ENCODE measurements at regions not wholly inside any gene's neighbourhood (a gene's known extent, or its start where the extent isn't known, plus 50 kb on each side); places are given as distances from the start of the nearest gene placed in this dataset.

DNA sequence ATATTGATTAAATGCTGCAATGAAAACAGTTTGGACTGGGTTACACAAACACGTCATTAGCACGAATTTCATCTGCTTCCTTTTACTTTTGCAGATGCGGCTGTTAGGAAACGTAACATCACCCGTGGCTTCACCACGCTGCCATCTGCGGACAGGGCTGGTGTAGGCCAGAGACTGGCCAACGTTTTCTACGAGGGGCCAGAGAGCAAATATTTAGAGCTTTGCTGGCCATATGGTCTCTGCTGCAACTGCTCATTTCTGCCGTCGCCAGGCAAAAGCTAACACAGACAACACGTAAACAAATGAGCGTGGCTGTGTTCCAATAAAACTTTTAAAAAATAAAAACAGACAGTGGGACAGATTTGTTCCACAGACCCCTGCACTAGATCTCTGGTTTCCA lies 96.6 kb downstream of the ENGASE start:
- H3K4me3 ChIP-seq (ENCODE audit: low read length) = no peak overlapping the region
- DNase-seq (ENCODE audit: low read depth) = no peak
- TF ChIP-seq, protein P1, sequence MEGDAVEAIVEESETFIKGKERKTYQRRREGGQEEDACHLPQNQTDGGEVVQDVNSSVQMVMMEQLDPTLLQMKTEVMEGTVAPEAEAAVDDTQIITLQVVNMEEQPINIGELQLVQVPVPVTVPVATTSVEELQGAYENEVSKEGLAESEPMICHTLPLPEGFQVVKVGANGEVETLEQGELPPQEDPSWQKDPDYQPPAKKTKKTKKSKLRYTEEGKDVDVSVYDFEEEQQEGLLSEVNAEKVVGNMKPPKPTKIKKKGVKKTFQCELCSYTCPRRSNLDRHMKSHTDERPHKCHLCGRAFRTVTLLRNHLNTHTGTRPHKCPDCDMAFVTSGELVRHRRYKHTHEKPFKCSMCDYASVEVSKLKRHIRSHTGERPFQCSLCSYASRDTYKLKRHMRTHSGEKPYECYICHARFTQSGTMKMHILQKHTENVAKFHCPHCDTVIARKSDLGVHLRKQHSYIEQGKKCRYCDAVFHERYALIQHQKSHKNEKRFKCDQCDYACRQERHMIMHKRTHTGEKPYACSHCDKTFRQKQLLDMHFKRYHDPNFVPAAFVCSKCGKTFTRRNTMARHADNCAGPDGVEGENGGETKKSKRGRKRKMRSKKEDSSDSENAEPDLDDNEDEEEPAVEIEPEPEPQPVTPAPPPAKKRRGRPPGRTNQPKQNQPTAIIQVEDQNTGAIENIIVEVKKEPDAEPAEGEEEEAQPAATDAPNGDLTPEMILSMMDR (IDR thresholded peaks at IDR 0.05; ENCODE audit: insufficient read depth, low read depth, low read length, missing control alignments) = no peak

DNA sequence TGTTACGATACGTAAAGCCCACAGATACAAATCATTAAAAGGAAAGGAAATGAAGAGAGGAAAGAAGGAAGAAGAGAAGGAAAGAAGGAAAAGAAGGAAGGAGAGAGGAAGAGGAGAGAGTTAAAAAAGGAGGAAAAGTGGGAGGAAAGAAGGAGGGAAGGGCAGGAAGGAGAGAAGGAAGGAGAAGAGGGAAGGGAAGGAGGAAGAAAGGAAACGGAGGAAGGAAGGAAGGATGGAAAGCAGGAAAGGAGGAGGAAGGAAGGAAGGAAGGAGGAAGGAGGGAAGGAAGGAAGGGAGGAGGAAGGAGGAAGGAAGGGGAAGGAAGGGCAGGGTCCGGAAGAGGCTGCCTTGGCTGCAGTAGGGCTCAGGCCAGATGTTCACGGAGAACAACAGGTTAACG lies 95.2 kb downstream of the ENGASE start:
- DNase-seq (ENCODE audit: low read depth) = no peak
- TF ChIP-seq, protein P1 (IDR thresholded peaks at IDR 0.05; ENCODE audit: insufficient read depth, low read depth, low read length, missing control alignments) = no peak

DNA sequence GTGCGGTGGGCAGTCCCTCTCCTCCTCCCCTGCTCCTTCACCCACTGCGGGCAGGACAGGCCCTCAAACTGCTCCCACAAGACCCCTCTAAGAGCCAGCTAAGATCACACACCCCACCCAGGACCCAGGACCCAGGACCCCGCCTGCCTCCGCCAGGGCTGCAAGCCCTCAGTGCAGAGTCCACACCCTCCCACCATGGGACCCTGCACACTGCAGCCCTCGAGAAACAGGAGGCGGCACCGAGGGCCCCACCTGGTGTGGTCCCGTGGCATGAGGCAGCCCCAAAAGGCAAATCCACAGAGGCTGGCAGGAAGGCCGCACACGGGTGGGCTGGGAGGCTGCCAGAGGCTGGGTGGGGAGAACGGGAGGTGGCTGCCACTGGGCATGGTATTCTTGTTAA lies 94.7 kb downstream of the ENGASE start:
- H3K4me3 ChIP-seq (ENCODE audit: low read length) = no peak overlapping the region
- TF ChIP-seq, protein P1 (IDR thresholded peaks at IDR 0.05; ENCODE audit: insufficient read depth, low read depth, low read length, missing control alignments) = no peak
- DNase-seq (ENCODE audit: low read depth) = no peak

More for the DNA sequence above, 95.2 kb downstream of the ENGASE start:
- H3K4me3 ChIP-seq (ENCODE audit: low read length) = no peak overlapping the region

DNA sequence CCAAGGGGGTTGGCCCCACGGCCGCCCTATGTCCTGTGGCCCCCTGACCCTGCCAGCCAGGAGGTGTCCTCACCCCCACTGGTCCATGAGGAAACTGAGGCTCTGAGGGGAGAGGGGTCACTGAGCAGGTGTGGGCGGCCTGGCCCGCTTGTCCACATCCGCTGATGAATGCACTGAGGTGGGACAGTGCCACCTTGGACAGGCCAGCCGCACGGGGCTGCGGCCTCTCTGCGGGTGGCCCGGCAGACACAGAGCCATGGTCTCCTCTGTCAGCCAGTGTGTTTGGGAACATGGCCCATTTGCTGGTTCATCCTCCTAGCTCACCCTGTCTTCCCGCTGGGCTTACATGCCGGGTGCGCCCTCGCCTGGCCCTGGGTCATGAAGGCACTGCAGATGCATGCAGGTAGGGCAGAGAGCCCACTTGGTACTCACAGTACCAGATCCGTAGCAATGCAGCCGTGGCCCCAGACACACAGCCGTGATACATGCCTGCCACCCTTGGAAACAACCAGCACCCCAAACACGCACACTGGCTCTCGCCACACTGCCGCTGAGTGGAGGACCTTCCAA lies 93.9 kb downstream of the ENGASE start:
- DNase-seq (ENCODE audit: low read depth) = no peak
- H3K4me3 ChIP-seq (ENCODE audit: low read length) = no peak overlapping the region
- TF ChIP-seq, protein P1 (IDR thresholded peaks at IDR 0.05; ENCODE audit: insufficient read depth, low read depth, low read length, missing control alignments) = no peak

DNA sequence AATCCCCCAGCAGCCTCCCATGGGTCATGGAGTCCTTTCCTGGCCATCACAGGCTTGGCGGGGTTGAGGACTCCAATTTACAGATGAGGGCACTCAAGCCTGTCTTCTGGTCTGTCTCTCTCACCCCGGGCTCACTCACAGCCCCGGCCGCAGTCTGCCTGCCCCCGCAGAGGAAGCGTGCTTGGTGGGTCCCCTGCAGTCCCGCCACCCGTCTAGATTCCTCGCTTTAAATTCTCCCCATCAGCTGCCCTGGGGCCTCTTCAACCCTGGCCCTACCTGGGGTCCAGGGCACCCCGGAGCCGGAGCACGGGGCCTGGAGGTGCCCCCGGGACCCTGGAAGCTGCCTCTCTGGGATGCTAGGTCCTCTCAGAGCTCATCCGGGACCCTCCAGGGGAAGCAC lies 92.9 kb downstream of the ENGASE start:
- TF ChIP-seq, protein P1 (IDR thresholded peaks at IDR 0.05; ENCODE audit: insufficient read depth, low read depth, low read length, missing control alignments) = no peak
- DNase-seq (ENCODE audit: low read depth) = no peak
- no peak overlapping the region for H3K4me3 ChIP-seq (ENCODE audit: low read length)

DNA sequence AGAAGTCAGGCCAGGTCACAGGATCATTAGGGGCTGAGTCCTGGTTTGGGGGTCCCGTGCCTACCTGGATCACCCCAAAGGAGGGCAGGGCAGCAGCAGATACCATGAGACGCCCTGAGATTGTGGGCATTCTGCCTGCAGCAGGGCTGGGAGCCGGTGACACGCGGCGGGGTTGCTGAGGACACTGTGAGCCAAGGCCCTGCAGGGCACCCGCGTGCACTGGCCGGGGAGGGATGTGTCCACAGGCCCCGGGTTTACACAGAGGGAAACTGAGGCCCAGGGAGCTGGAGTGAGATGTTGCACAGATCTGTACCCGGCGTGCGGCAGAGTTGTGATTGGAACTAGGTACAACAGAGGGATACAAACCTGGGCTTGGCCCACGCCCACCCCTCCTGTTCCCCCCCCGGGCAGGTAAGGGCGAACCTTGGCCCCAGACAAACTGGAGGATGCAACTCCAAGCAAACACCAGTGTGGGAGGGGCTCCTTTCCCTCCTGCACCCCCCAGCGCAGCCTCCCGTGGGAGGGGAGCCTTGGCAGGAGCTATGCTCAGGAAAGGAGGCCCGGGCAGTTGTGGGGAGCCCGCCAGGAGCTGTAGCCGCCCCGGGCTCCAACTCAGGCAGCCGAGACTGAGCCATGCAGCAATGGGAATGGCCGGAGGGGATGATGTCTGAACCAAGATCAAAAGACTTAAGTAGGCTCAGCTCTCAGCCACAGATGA lies 91.3 kb downstream of the ENGASE start:
- no peak for DNase-seq (ENCODE audit: low read depth)
- no peak overlapping the region for H3K4me3 ChIP-seq (ENCODE audit: low read length)
- TF ChIP-seq, protein P1 (IDR thresholded peaks at IDR 0.05; ENCODE audit: insufficient read depth, low read depth, low read length, missing control alignments) = no peak
